IMR-90 (cell line): ENCODE measurements at regions not wholly inside any gene's neighbourhood (a gene's known extent, or its start where the extent isn't known, plus 50 kb on each side); places are given as distances from the start of the nearest gene placed in this dataset.

Experiments
- ATAC-seq: fragments of 200-7000 bp; cut with Tn5 transposase; 2 replicates; pipeline ENCODE4 v1.9.1; 2020; ENCODE audit warnings: low read depth, mild to moderate bottlenecking, moderate library complexity
- BruUV-seq: library from RNA; stranded (reverse); fragments of 400-500 nt; replicated peaks from 2 replicates; lab custom pipeline; 2021; lab: Mats Ljungman, UMichigan
- CTCF ChIA-PET: fragments of 300-600 bp; formaldehyde crosslinking; extraction: SDS; loops from one replicate; lab custom pipeline; 2021; ENCODE audit warnings: antibody characterized with exemption; lab: Yijun Ruan, JAX
- POLR2A ChIA-PET: fragments of 300-600 bp; sonication (Branson Sonifier 250); formaldehyde crosslinking; loops from one replicate; lab custom pipeline; 2022; ENCODE audit warnings: antibody characterized with exemption; ENCODE audit not compliant: unreplicated experiment; lab: Charles Lee
- DNase-seq: peaks from one replicate; pipeline ENCODE4 v3.0.0; 2013
- H2AFZ ChIP-seq: replicated peaks from 2 replicates; pipeline ENCODE3; 2013; ENCODE audit warnings: low read length, mild to moderate bottlenecking; ENCODE audit not compliant: poor library complexity
- H2AK5ac ChIP-seq: 2 replicates; pipeline ENCODE4 v1.6.1; 2013; ENCODE audit warnings: low read depth, low read length, inconsistent platforms
- H2AK9ac ChIP-seq: replicated peaks from 2 replicates; pipeline ENCODE3; 2013; ENCODE audit warnings: mild to moderate bottlenecking, low read depth, low read length, moderate library complexity; ENCODE audit not compliant: poor library complexity
- H2BK120ac ChIP-seq: 2 replicates; pipeline ENCODE4 v1.6.1; 2013; ENCODE audit warnings: low read depth, low read length, inconsistent platforms
- H2BK15ac ChIP-seq: 3 replicates; pipeline ENCODE4 v1.6.1; 2013; ENCODE audit warnings: low read depth, low read length, inconsistent platforms
- H2BK20ac ChIP-seq: 2 replicates; pipeline ENCODE4 v1.6.1; 2013; ENCODE audit warnings: low read depth, mild to moderate bottlenecking, inconsistent platforms, low read length, moderate library complexity
- H2BK5ac ChIP-seq: 2 replicates; pipeline ENCODE4 v1.6.1; 2013; ENCODE audit warnings: mild to moderate bottlenecking, low read depth, low read length, inconsistent platforms; ENCODE audit not compliant: poor library complexity, severe bottlenecking
- H3K14ac ChIP-seq: replicated peaks from 2 replicates; pipeline ENCODE4 v1.6.1; 2013; ENCODE audit warnings: low read depth, low read length, inconsistent platforms
- H3K18ac ChIP-seq: 2 replicates; pipeline ENCODE4 v1.6.1; 2013; ENCODE audit warnings: low read depth, low read length, control low read depth
- H3K23ac ChIP-seq: 2 replicates; pipeline ENCODE4 v1.6.1; 2013; ENCODE audit warnings: low read depth, low read length, inconsistent platforms
- H3K27ac ChIP-seq: 2 replicates; pipeline ENCODE4 v1.5.1; 2013; ENCODE audit warnings: mild to moderate bottlenecking, control low read depth, low read length; ENCODE audit not compliant: insufficient read depth
- H3K27me3 ChIP-seq: 2 replicates; pipeline ENCODE4 v1.6.1; 2013; ENCODE audit warnings: low read length; ENCODE audit not compliant: control insufficient read depth, insufficient read depth
- H3K36me3 ChIP-seq: 2 replicates; pipeline ENCODE4 v1.6.1; 2013; ENCODE audit warnings: low read length, mixed read lengths; ENCODE audit not compliant: control insufficient read depth, insufficient read depth
- H3K4ac ChIP-seq: 2 replicates; pipeline ENCODE4 v1.6.1; 2013; ENCODE audit warnings: low read depth, low read length, inconsistent platforms
- H3K4me1 ChIP-seq: 2 replicates; pipeline ENCODE4 v1.6.1; 2013; ENCODE audit warnings: low read length, mixed read lengths; ENCODE audit not compliant: control insufficient read depth, insufficient read depth
- H3K4me2 ChIP-seq: 2 replicates; pipeline ENCODE4 v1.6.1; 2013; ENCODE audit warnings: low read depth, mild to moderate bottlenecking, control low read depth, low read length, moderate library complexity
- H3K4me3 ChIP-seq: 2 replicates; pipeline ENCODE4 v1.5.1; 2013; ENCODE audit warnings: low read depth, mild to moderate bottlenecking, control low read depth, low read length, moderate library complexity; ENCODE audit not compliant: insufficient read depth
- H3K56ac ChIP-seq: 2 replicates; pipeline ENCODE4 v1.6.1; 2013; ENCODE audit warnings: low read length, inconsistent platforms; ENCODE audit not compliant: insufficient read depth; ENCODE audit errors: extremely low read depth
- H3K79me1 ChIP-seq, 2 experiments: 2 replicates each; pipeline ENCODE4 v1.6.1; 2013; ENCODE audit warnings: low read length in 2 of 2, inconsistent platforms in 1 of 2, low read depth in 1 of 2
- H3K9ac ChIP-seq: 2 replicates; pipeline ENCODE4 v1.6.1; 2013; ENCODE audit warnings: low read depth, low read length, control low read depth
- H3K9me1 ChIP-seq: 2 replicates; pipeline ENCODE4 v1.6.1; 2013; ENCODE audit warnings: low read length, inconsistent platforms; ENCODE audit not compliant: insufficient read depth
- H3K9me3 ChIP-seq: 2 replicates; pipeline ENCODE4 v1.6.1; 2013; ENCODE audit warnings: low read length; ENCODE audit not compliant: control insufficient read depth, insufficient read depth
- H4K20me1 ChIP-seq: 2 replicates; pipeline ENCODE4 v1.6.1; 2013; ENCODE audit warnings: low read length, inconsistent platforms; ENCODE audit not compliant: insufficient read depth
- H4K5ac ChIP-seq: 2 replicates; pipeline ENCODE4 v1.6.1; 2013; ENCODE audit warnings: mild to moderate bottlenecking, low read depth, low read length, control low read depth
- H4K8ac ChIP-seq, 2 experiments: 2 replicates each; pipeline ENCODE4 v1.6.1; 2013; ENCODE audit warnings: low read depth in 2 of 2, low read length in 2 of 2, control low read depth in 1 of 2, inconsistent platforms in 1 of 2
- H4K91ac ChIP-seq: 2 replicates; pipeline ENCODE4 v1.6.1; 2013; ENCODE audit warnings: low read depth, low read length, inconsistent platforms; ENCODE audit not compliant: insufficient read depth
- BHLHE40 ChIP-seq: fragments of 150-350 bp; IDR thresholded peaks from 2 replicates; pipeline ENCODE4 v1.6.1; 2016; ENCODE audit warnings: mild to moderate bottlenecking, low read depth, low read length
- CEBPB ChIP-seq: IDR thresholded peaks from 2 replicates; pipeline ENCODE4 v1.6.1; 2012; ENCODE audit warnings: low read depth, low read length, improper control_type of control experiment
- CHD1 ChIP-seq: IDR thresholded peaks from 2 replicates; pipeline ENCODE4 v1.6.1; 2012; ENCODE audit warnings: low read depth, low read length, improper control_type of control experiment
- CTCF ChIP-seq: conservative IDR thresholded peaks from 2 replicates; pipeline ENCODE4 v1.5.1; 2012; ENCODE audit warnings: mild to moderate bottlenecking, low read depth, low read length, improper control_type of control experiment
- ELK1 ChIP-seq: fragments of 150-350 bp; IDR thresholded peaks from 2 replicates; pipeline ENCODE4 v1.6.1; 2016; ENCODE audit warnings: low read depth, mild to moderate bottlenecking, low read length, moderate library complexity, borderline replicate concordance
- FOS ChIP-seq: fragments of 150-350 bp; IDR thresholded peaks from 2 replicates; pipeline ENCODE4 v1.6.1; 2016; ENCODE audit warnings: low read depth, low read length
- MAFK ChIP-seq: IDR thresholded peaks from 2 replicates; pipeline ENCODE4 v1.6.1; 2012; ENCODE audit warnings: low read depth, low read length, improper control_type of control experiment
- MAZ ChIP-seq: IDR thresholded peaks from 2 replicates; pipeline ENCODE4 v1.6.1; 2012; ENCODE audit warnings: low read depth, mild to moderate bottlenecking, low read length, improper control_type of control experiment, moderate library complexity, borderline replicate concordance
- MXI1 ChIP-seq: IDR thresholded peaks from 2 replicates; pipeline ENCODE4 v1.6.1; 2012; ENCODE audit warnings: low read depth, mild to moderate bottlenecking, low read length, moderate library complexity, borderline replicate concordance
- NFE2L2 ChIP-seq: fragments of 150-350 bp; IDR thresholded peaks from 2 replicates; pipeline ENCODE4 v1.6.1; 2016; ENCODE audit warnings: low read depth, mild to moderate bottlenecking, low read length
- POLR2A ChIP-seq: IDR thresholded peaks from 2 replicates; pipeline ENCODE4 v1.6.1; 2012; ENCODE audit warnings: mild to moderate bottlenecking, low read depth, low read length
- RAD21 ChIP-seq: IDR thresholded peaks from 2 replicates; pipeline ENCODE4 v1.6.1; 2012; ENCODE audit warnings: low read length, improper control_type of control experiment
- RCOR1 ChIP-seq: IDR thresholded peaks from 2 replicates; pipeline ENCODE4 v1.6.1; 2012; ENCODE audit warnings: mild to moderate bottlenecking, low read length, improper control_type of control experiment; ENCODE audit not compliant: insufficient replicate concordance
- RFX5 ChIP-seq: IDR thresholded peaks from 2 replicates; pipeline ENCODE4 v1.8.0; 2012; ENCODE audit warnings: low read depth, mild to moderate bottlenecking, low read length, moderate library complexity
- SMC3 ChIP-seq: fragments of 150-350 bp; IDR thresholded peaks from 2 replicates; pipeline ENCODE4 v1.6.1; 2016; ENCODE audit warnings: low read depth, mild to moderate bottlenecking, antibody characterized with exemption, low read length, moderate library complexity
- USF2 ChIP-seq: fragments of 150-350 bp; IDR thresholded peaks from 2 replicates; pipeline ENCODE4 v1.6.1; 2017; ENCODE audit warnings: mild to moderate bottlenecking, antibody characterized with exemption, low read length, low read depth
- WGBS, 2 experiments: methylation state at CpG; one replicate each; pipeline versions ENCODE4 v1.1.5 to v1.1.7; 2013; ENCODE audit warnings: missing lambda C conversion rate in 2 of 2; ENCODE audit not compliant: insufficient read length in 1 of 2; ENCODE audit errors: extremely low coverage in 2 of 2; 5-methylcytosine and 5-hydroxymethylcytosine counted together
- dilution Hi-C: fragments of 300-500 bp; cut with HindIII; formaldehyde crosslinking; loops from one replicate; pipeline ENCODE4 v1.14.3; 2018; ENCODE audit warnings: low sequenced_read_pairs; ENCODE audit not compliant: unreplicated experiment
- in situ Hi-C: fragments of 300-500 bp; cut with MboI; formaldehyde crosslinking; loops from 3 replicates; pipeline ENCODE4 v1.14.3; 2019; ENCODE audit warnings: low sequenced_read_pairs, inconsistent platforms, mixed read lengths
- intact Hi-C: fragments of 100-400 bp; cut with micrococcal nuclease; formaldehyde crosslinking; loops from 2 replicates; pipeline ENCODE4 v1.10.0; 2022

GRCh38 chr5:52728224-52728623 lies 59.5 kb upstream of the ITGA1 start:
- no peak overlapping the region for H4K5ac ChIP-seq
- in situ Hi-C loops (no loop called here), intact Hi-C loops (no loop called here), dilution Hi-C loops (no loop called here)
- H3K14ac ChIP-seq, result 0 out of 2 replicates have a peak overlapping the region, but pooled peaks have one; percentile 28
- no peak overlapping the region for H2AFZ ChIP-seq
- H3K4ac ChIP-seq, result no peak overlapping the region
- no peak overlapping the region for H2BK15ac ChIP-seq
- WGBS, 2 experiments, result 80% methylated on average over 1 of the region's 3 CpGs; no CpG with 5 or more reads in 1 of the 2 experiments
- H2AK5ac ChIP-seq, result no peak overlapping the region
- no peak overlapping the region for H3K56ac ChIP-seq
- CTCF ChIA-PET, result interaction anchor here (0.9 kb wide), 1 partner anchor 35 kb away, joined by 6 read pairs; no protein-coding TSS in a partner anchor
- H2BK5ac ChIP-seq, result no peak overlapping the region
- H3K18ac ChIP-seq, result no peak overlapping the region
- no peak overlapping the region for H4K91ac ChIP-seq
- H3K79me1 ChIP-seq, result no peaks in the 10 kb centered on the region
- DNase-seq (no peak), ATAC-seq (no peak)
- H2AK9ac ChIP-seq, result no peak overlapping the region
- no TSS peak for BruUV-seq
- no peaks in the 10 kb centered on the region for H3K9me1 ChIP-seq
- H2BK120ac ChIP-seq, result no peak overlapping the region
- no peak overlapping the region for H2BK20ac ChIP-seq
- H3K27ac ChIP-seq, result no peak overlapping the region
- no peak overlapping the region for H3K9ac ChIP-seq
- H3K9me3 ChIP-seq, result no peaks in the 10 kb centered on the region
- POLR2A ChIA-PET, result no interaction called here
- no peak for TF ChIP-seq MAZ
- no peak for TF ChIP-seq RFX5
- TF ChIP-seq POLR2A, result no peak
- TF ChIP-seq FOS, result no peak
- TF ChIP-seq CTCF, result no peak
- TF ChIP-seq SMC3, result no peak
- no peak for TF ChIP-seq USF2
- TF ChIP-seq NFE2L2, result no peak
- TF ChIP-seq BHLHE40, result no peak
- no peak for TF ChIP-seq RCOR1
- no peak for TF ChIP-seq ELK1
- no peak for TF ChIP-seq MAFK
- no peak for TF ChIP-seq RAD21
- no peak for TF ChIP-seq CEBPB
- TF ChIP-seq CHD1, result no peak
- no peak for TF ChIP-seq MXI1
- no peak overlapping the region for H3K4me2 ChIP-seq
- no peak overlapping the region for H3K4me3 ChIP-seq
- H3K23ac ChIP-seq, result no peak overlapping the region
- no peaks in the 10 kb centered on the region for H4K20me1 ChIP-seq
- no peaks in the 10 kb centered on the region for H3K27me3 ChIP-seq
- peaks cover 2% of the 10 kb centered on the region; the same call in 1 of the 2 replicates for H3K4me1 ChIP-seq
- peak overlapping the region; percentile 67 to 68; a peak in 2 of 4 replicates for H4K8ac ChIP-seq
- H3K36me3 ChIP-seq, result no peaks in the 10 kb centered on the region
